Pancreas (tissue), 10 donors: ENCODE measurements at regions not wholly inside any gene's neighbourhood (a gene's known extent, or its start where the extent isn't known, plus 50 kb on each side); places are given as distances from the start of the nearest gene placed in this dataset.

Experiments used
- ATAC-seq, 4 donors: fragments of 200-7000 bp; cut with Tn5 transposase; one replicate each; pipeline versions ENCODE4 v1.8.0 to v1.9.1; 2020; ENCODE audit warnings: mild to moderate bottlenecking in 4 of 4, moderate library complexity in 4 of 4
- DNase-seq, 6 donors: peaks; one replicate each; pipeline ENCODE4 v3.0.0-alpha.2; 2020
- FAIRE-seq: peaks from 2 replicates; lab custom pipeline; 2012; peaks lifted over from hg19 to GRCh38; lab: Jason Lieb, UNC
- H3K27ac ChIP-seq, 4 donors: fragments of 200-600 bp; sonication (generic); 1 replicate in 3 of 4; 2 replicates in 1 of 4; pipeline versions ENCODE4 v1.5.0 to v1.8.0; 2020
- H3K27me3 ChIP-seq, 4 donors: fragments of 200-600 bp; one replicate each; pipeline ENCODE4 v1.8.0; 2021
- H3K36me3 ChIP-seq, 3 donors: fragments of 200-600 bp; sonication (generic) in 1 of 3; one replicate each; pipeline versions ENCODE4 v1.5.0 to v1.8.0; 2020 to 2021
- H3K4me1 ChIP-seq, 3 donors: fragments of 200-600 bp; one replicate each; pipeline ENCODE4 v1.8.0; 2021
- H3K4me3 ChIP-seq, 4 donors: fragments of 200-600 bp; sonication (generic) in 2 of 4; one replicate each; pipeline versions ENCODE4 v1.5.0 to v1.8.0; 2020 to 2021
- H3K9me3 ChIP-seq, 4 donors: fragments of 200-600 bp; one replicate each; pipeline ENCODE4 v1.8.0; 2021
- CTCF ChIP-seq, 4 donors: fragments of 200-600 bp; sonication (generic) in 3 of 4; IDR thresholded peaks; one replicate each; pipeline versions ENCODE4 v1.5.0 to v1.8.0; 2021; ENCODE audit warnings: antibody characterized with exemption in 4 of 4
- WGBS, 2 donors: extraction: QIAGEN DNeasy Blood & Tissue Kit; methylation state at CpG; one replicate each; pipeline ENCODE4 v1.1.7; 2013; 5-methylcytosine and 5-hydroxymethylcytosine counted together
- intact Hi-C, 3 donors: fragments of 100-400 bp; cut with DNase I; formaldehyde crosslinking; loops; one replicate each; pipeline versions ENCODE4 v1.11.1 to v1.14.2; 2022
- donor health status: healthy with polysubstance abuse.
- donor health status: DM: no; HTN: no; CAD: no; lungs with moderate emphysema.
- donor health status: DM: no; HTN: no; CAD: no.
- donor health status: control.
- donor health status: control.
- donor health status: Bipolar disorder and iron deficiency.
- donor health status: DM: yes; HTN: yes; CAD: no.
- donor health status: DM: no; HTN: no; CAD: no.
- donor health status: DM: no; HTN: no; CAD: no.
- donor health status: DM: yes; HTN: yes; CAD: no.

DNA sequence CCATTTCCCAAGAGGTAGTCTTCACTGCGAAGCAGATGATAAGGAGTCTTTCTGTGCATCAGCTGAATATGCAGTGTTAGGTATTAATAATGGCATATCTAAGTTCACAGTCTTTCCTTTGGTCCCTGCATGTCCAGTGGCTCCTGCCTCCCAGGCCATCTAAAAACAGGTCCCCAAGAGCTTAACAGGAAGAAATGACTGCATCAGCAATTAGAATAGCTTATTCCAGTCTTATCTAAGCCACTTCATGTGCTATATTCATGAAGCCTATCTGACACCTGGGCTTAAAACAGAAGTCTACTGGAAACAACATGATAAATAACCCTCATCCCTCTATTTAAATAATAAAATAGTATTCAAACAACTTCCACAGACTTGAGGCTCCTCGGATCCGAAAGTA is 346.1 kb upstream of the ERCC4 start:
- Histone ChIP-seq H3K4me1 (no peaks in the 10 kb centered on the region), H3K36me3 (no peaks in the 10 kb centered on the region), H3K4me3 (no peak overlapping the region), H3K27ac (no peak overlapping the region), H3K27me3 (no peaks in the 10 kb centered on the region), H3K9me3 (no peaks in the 10 kb centered on the region)
- WGBS, 2 donors, result 53 to 71% methylated on average over 3 of the region's 3 CpGs
- no peak for DNase-seq
- TF ChIP-seq CTCF (IDR thresholded peaks at IDR 0.05), result no peak
- FAIRE-seq, result no peak
- no peak for ATAC-seq
- intact Hi-C loops, result no loop called here

GRCh38 chr16:13586051-13586450 is 333.9 kb upstream of the ERCC4 start:
- DNase-seq (no peak), FAIRE-seq (no peak), ATAC-seq (no peak)
- Histone ChIP-seq H3K27me3 (no peaks in the 10 kb centered on the region), H3K36me3 (no peaks in the 10 kb centered on the region), H3K9me3 (no peaks in the 10 kb centered on the region), H3K27ac (no peak overlapping the region), H3K4me1 (no peaks in the 10 kb centered on the region), H3K4me3 (no peak overlapping the region)
- 57 to 69% methylated on average over 1 of the region's 1 CpG for WGBS, 2 donors
- intact Hi-C loops, result no loop called here
- no peak for TF ChIP-seq CTCF (IDR thresholded peaks at IDR 0.05)

DNA sequence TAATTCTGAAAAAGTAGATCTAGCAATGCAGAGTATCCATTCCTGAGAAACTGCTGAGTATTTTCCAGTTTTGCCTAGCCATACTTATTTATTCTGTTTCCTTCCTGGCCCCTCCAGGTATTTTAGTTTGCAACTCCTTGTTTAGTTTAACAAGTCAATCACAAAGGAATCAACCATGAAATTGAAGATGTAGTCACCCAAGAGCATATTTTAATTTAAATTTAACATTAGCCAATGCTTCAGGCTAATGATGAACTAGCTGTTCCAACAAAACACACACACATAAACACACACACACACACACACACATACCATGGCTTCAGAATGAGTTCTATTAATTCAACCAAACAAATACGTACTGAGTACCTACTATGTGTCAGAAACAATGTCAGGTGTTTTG is 332.8 kb upstream of the ERCC4 start:
- no peaks in the 10 kb centered on the region for H3K36me3 ChIP-seq
- DNase-seq, result no peak
- no peak for TF ChIP-seq CTCF (IDR thresholded peaks at IDR 0.05)
- intact Hi-C loops, result no loop called here
- WGBS, 2 donors, result 15 to 17% methylated on average over 1 of the region's 1 CpG
- H3K9me3 ChIP-seq, result no peaks in the 10 kb centered on the region
- FAIRE-seq, result no peak
- H3K27ac ChIP-seq, result no peak overlapping the region
- H3K4me3 ChIP-seq, result no peak overlapping the region
- ATAC-seq, result no peak
- H3K4me1 ChIP-seq, result no peaks in the 10 kb centered on the region
- H3K27me3 ChIP-seq, result no peaks in the 10 kb centered on the region

DNA sequence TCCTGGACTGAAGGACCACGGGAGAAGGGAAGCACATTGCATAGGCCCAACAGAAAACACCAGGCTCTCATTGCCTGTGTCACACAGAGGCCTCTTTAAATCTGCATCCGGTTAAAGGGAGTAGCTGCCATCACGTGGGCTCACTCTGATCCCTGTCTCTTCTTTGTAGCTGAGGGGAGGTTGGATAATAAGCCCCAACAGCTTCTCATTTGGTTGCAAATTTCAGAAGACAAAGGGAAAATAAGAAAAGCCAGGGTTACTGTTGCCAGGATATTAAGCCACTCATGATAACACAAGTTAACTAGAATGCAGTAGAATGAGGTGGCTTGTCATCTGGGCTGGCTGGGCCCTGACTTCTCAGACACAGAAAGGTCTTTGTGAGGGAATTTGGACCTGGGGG is 325.1 kb upstream of the ERCC4 start:
- FAIRE-seq, result no peak
- ATAC-seq, result no peak
- 46 to 60% methylated on average over 3 of the region's 3 CpGs for WGBS, 2 donors
- intact Hi-C loops, result no loop called here
- no peak for DNase-seq
- no peak overlapping the region for H3K4me3 ChIP-seq
- no peaks in the 10 kb centered on the region for H3K4me1 ChIP-seq
- H3K36me3 ChIP-seq, result no peaks in the 10 kb centered on the region
- no peaks in the 10 kb centered on the region for H3K27me3 ChIP-seq
- TF ChIP-seq CTCF (IDR thresholded peaks at IDR 0.05), result no peak
- H3K9me3 ChIP-seq, result no peaks in the 10 kb centered on the region
- H3K27ac ChIP-seq, result no peak overlapping the region

- Histone ChIP-seq H3K27me3 (no peaks in the 10 kb centered on the region), H3K36me3 (no peaks in the 10 kb centered on the region), H3K27ac (no peak overlapping the region), H3K4me3 (no peak overlapping the region), H3K9me3 (no peaks in the 10 kb centered on the region), H3K4me1 (no peaks in the 10 kb centered on the region)
- no peak for DNase-seq
- 78 to 85% methylated on average over 25 of the region's 25 CpGs for WGBS, 2 donors
- FAIRE-seq, result no peak
- no peak for ATAC-seq
- TF ChIP-seq CTCF (IDR thresholded peaks at IDR 0.05), result no peak
- intact Hi-C loops, result no loop called here
Observed at GRCh38 chr16:13606804-13607203, 313.1 kb upstream of the ERCC4 start.
